HEK293 (cell line): ENCODE measurements at regions not wholly inside any gene's neighbourhood (a gene's known extent, or its start where the extent isn't known, plus 50 kb on each side); places are given as distances from the start of the nearest gene placed in this dataset.

Experiments
- CTCF ChIA-PET: fragments of 350-600 bp; formaldehyde crosslinking; extraction: SDS; loops from one replicate; lab custom pipeline; 2021; ENCODE audit warnings: antibody characterized with exemption; lab: Yijun Ruan, JAX
- POLR2A ChIA-PET: fragments of 300-600 bp; formaldehyde crosslinking; extraction: SDS; loops from one replicate; lab custom pipeline; 2020; ENCODE audit warnings: antibody characterized with exemption, inconsistent platforms; lab: Yijun Ruan, JAX
- H3K27ac ChIP-seq: fragments of 200-500 bp; sonication (Bioruptor generic); 2 replicates; pipeline ENCODE4 v1.5.1; 2014; ENCODE audit warnings: low read depth, low read length, control low read depth, inconsistent platforms; ENCODE audit errors: extremely low read depth
- H3K36me3 ChIP-seq, 2 experiments: fragments of 200-500 bp in 1 of 2; sonication (Bioruptor generic) in 1 of 2; 1 replicate in 1 of 2; 2 replicates in 1 of 2; pipeline ENCODE4 v1.5.1; 2014 to 2017; ENCODE audit warnings: inconsistent platforms in 2 of 2, low read length in 2 of 2; ENCODE audit not compliant: control insufficient read depth in 2 of 2, insufficient read depth in 1 of 2
- H3K4me1 ChIP-seq: fragments of 200-500 bp; sonication (Bioruptor generic); 2 replicates; pipeline ENCODE4 v1.5.1; 2014; ENCODE audit warnings: mild to moderate bottlenecking, low read length, inconsistent platforms; ENCODE audit not compliant: control insufficient read depth, insufficient read depth
- H3K4me3 ChIP-seq: 2 replicates; pipeline ENCODE4 v1.5.1; 2011; ENCODE audit warnings: low read depth, mild to moderate bottlenecking, control low read depth, low read length, moderate library complexity
- H3K9me3 ChIP-seq: fragments of 200-500 bp; sonication (Bioruptor generic); 2 replicates; pipeline ENCODE4 v1.5.1; 2014; ENCODE audit warnings: low read depth, low read length, inconsistent platforms; ENCODE audit not compliant: control insufficient read depth, insufficient read depth
- GLI2 ChIP-seq: fragments of 450-650 bp; formaldehyde crosslinking; IDR thresholded peaks from 2 replicates; pipeline ENCODE4; 2017; ENCODE audit warnings: missing biosample characterization, missing genetic modification characterization, low read depth, borderline replicate concordance
- GLI4 ChIP-seq: fragments of 450-650 bp; formaldehyde crosslinking; IDR thresholded peaks from 2 replicates; pipeline ENCODE4 v1.5.1; 2016; ENCODE audit warnings: missing biosample characterization, missing genetic modification characterization
- GLIS1 ChIP-seq: fragments of 450-650 bp; formaldehyde crosslinking; IDR thresholded peaks from 2 replicates; pipeline ENCODE4 v1.5.1; 2016; ENCODE audit warnings: missing biosample characterization, missing genetic modification characterization
- KLF1 ChIP-seq: fragments of 450-650 bp; formaldehyde crosslinking; IDR thresholded peaks from 2 replicates; pipeline ENCODE4 v1.5.1; 2016; ENCODE audit warnings: missing biosample characterization, missing genetic modification characterization
- MZF1 ChIP-seq: fragments of 450-650 bp; formaldehyde crosslinking; IDR thresholded peaks from 2 replicates; pipeline ENCODE4 v1.5.1; 2017; ENCODE audit warnings: missing biosample characterization, missing genetic modification characterization, borderline replicate concordance
- OSR2 ChIP-seq: fragments of 450-650 bp; formaldehyde crosslinking; IDR thresholded peaks from 2 replicates; pipeline ENCODE4 v1.5.1; 2016; ENCODE audit warnings: missing biosample characterization, missing genetic modification characterization
- SP3 ChIP-seq: fragments of 450-650 bp; formaldehyde crosslinking; IDR thresholded peaks from 2 replicates; pipeline ENCODE4 v1.5.1; 2016; ENCODE audit warnings: missing biosample characterization, missing genetic modification characterization
- ZBTB21 ChIP-seq: fragments of 450-650 bp; formaldehyde crosslinking; IDR thresholded peaks from 2 replicates; pipeline ENCODE4 v1.5.1; 2017; ENCODE audit warnings: missing biosample characterization, missing genetic modification characterization
- ZIC2 ChIP-seq: fragments of 450-650 bp; formaldehyde crosslinking; IDR thresholded peaks from 2 replicates; pipeline ENCODE4 v1.5.1; 2016; ENCODE audit warnings: missing biosample characterization, missing genetic modification characterization
- ZNF202 ChIP-seq: fragments of 450-650 bp; formaldehyde crosslinking; IDR thresholded peaks from 2 replicates; pipeline ENCODE4 v1.5.1; 2016; ENCODE audit warnings: missing biosample characterization, missing genetic modification characterization, borderline replicate concordance
- ZNF214 ChIP-seq: fragments of 450-650 bp; formaldehyde crosslinking; IDR thresholded peaks from 2 replicates; pipeline ENCODE4 v1.5.1; 2017; ENCODE audit warnings: missing biosample characterization, mild to moderate bottlenecking, missing genetic modification characterization, borderline replicate concordance
- ZNF354C ChIP-seq: fragments of 450-650 bp; formaldehyde crosslinking; IDR thresholded peaks from 2 replicates; pipeline ENCODE4 v1.5.1; 2016; ENCODE audit warnings: missing biosample characterization, missing genetic modification characterization, low read depth, borderline replicate concordance
- ZNF510 ChIP-seq: fragments of 450-650 bp; formaldehyde crosslinking; IDR thresholded peaks from 2 replicates; pipeline ENCODE4 v1.5.1; 2018; ENCODE audit warnings: mild to moderate bottlenecking, missing genetic modification characterization, missing biosample characterization; ENCODE audit not compliant: insufficient replicate concordance
- ZNF571 ChIP-seq: fragments of 450-650 bp; formaldehyde crosslinking; IDR thresholded peaks from 2 replicates; pipeline ENCODE4 v1.5.0; 2017; ENCODE audit warnings: missing biosample characterization, missing genetic modification characterization
- ZNF621 ChIP-seq: fragments of 450-650 bp; formaldehyde crosslinking; IDR thresholded peaks from 2 replicates; pipeline ENCODE4 v1.5.1; 2017; ENCODE audit warnings: missing biosample characterization, missing genetic modification characterization
- ZNF624 ChIP-seq: fragments of 450-650 bp; formaldehyde crosslinking; IDR thresholded peaks from 2 replicates; pipeline ENCODE4 v1.5.1; 2017; ENCODE audit warnings: missing biosample characterization, missing genetic modification characterization
- ZNF660 ChIP-seq: fragments of 450-650 bp; IDR thresholded peaks from 2 replicates; pipeline ENCODE4 v1.5.1; 2018; ENCODE audit warnings: missing biosample characterization, mild to moderate bottlenecking, missing genetic modification characterization
- TF ChIP-seq, protein P1 (sequence below): fragments of 450-650 bp; formaldehyde crosslinking; IDR thresholded peaks from 2 replicates; pipeline ENCODE4 v1.5.1; 2016; ENCODE audit warnings: missing biosample characterization, missing genetic modification characterization, borderline replicate concordance
- TF ChIP-seq, protein P2 (sequence below): fragments of 450-650 bp; formaldehyde crosslinking; conservative IDR thresholded peaks from 2 replicates; pipeline ENCODE4 v1.5.1; 2016; ENCODE audit warnings: low read depth, missing biosample characterization, missing genetic modification characterization
- TF ChIP-seq, protein P3 (sequence below): fragments of 450-650 bp; formaldehyde crosslinking; IDR thresholded peaks from 2 replicates; pipeline ENCODE4 v1.5.1; 2017; ENCODE audit warnings: missing biosample characterization, mild to moderate bottlenecking, missing genetic modification characterization, moderate library complexity
- TF ChIP-seq, protein P4 (sequence below): fragments of 450-650 bp; formaldehyde crosslinking; IDR thresholded peaks from 2 replicates; pipeline ENCODE4 v1.5.1; 2016; ENCODE audit warnings: missing biosample characterization, missing genetic modification characterization
- TF ChIP-seq, protein P5 (sequence below): fragments of 450-650 bp; formaldehyde crosslinking; IDR thresholded peaks from 2 replicates; pipeline ENCODE4; 2016; ENCODE audit warnings: missing biosample characterization, missing genetic modification characterization

DNA sequence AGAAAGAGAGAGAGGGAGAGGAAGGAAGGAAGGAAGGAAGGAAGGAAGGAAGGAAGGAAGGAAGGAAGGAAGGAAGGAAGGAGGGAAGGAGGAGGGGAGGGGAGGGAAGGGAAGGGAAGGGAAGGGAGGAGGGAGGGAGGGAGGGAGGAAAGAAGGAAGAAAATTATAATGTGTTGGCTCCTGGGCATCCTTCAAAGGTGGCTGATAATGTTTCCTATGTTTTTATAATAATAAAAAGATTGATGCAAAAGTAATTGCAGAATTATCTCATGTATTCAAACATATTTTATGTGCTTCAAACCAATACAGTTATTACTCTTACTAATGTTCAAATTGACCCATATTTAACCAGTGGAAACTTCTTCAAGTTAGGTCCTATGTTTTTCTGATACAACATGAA is 260.9 kb downstream of the LNPK start (continued):
- TF ChIP-seq ZNF510 (tag by site-specific recombination) (no peak), ZBTB21 (tag by site-specific recombination) (no peak), ZIC2 (tag by site-specific recombination) (no peak), ZNF202 (tag by site-specific recombination) (no peak), GLIS1 (tag by site-specific recombination) (no peak), ZNF354C (no peak), GLI4 (tag by site-specific recombination) (no peak), GLI2 (tag by site-specific recombination) (no peak), KLF1 (tag by site-specific recombination) (no peak)

DNA sequence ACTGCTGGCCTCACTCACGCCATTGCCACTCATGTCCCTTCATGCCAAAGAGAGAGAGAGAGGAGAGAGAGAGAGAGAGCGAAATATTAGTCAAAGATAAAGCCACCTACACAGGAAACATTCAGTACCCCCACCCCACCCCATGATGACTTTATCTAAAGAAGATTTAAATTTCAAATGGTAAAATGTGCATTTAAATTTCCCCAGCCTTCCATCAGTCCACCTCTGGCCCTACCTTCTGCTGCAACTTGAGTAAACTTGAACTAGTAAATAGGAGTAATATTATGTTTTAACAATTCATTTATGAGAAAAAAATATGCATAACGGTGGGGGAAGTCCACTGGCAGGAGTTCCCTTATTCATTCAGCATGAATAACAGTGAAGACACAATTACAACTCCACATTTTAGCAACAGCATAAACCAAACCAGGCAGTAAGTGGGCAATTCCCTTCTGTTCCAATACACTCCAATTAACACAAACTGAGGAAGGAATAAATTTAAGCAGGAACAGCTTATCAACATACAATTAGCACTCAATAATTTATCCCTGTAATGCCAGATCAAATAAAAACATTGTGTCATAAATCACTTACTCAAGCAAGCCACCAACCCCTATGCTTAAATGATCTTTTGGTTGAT is 264.2 kb downstream of the LNPK start:
- Histone ChIP-seq H3K4me1 (no peaks in the 10 kb centered on the region), H3K9me3 (no peaks in the 10 kb centered on the region), H3K36me3 (no peaks in the 10 kb centered on the region), H3K4me3 (no peak overlapping the region), H3K27ac (no peak overlapping the region)
- TF ChIP-seq ZIC2 (tag by site-specific recombination), result no peak
- no peak for TF ChIP-seq ZNF571 (tag by site-specific recombination)
- TF ChIP-seq SP3 (tag by site-specific recombination), result no peak
- no peak for TF ChIP-seq ZNF214 (tag by site-specific recombination)
- TF ChIP-seq, protein P1, sequence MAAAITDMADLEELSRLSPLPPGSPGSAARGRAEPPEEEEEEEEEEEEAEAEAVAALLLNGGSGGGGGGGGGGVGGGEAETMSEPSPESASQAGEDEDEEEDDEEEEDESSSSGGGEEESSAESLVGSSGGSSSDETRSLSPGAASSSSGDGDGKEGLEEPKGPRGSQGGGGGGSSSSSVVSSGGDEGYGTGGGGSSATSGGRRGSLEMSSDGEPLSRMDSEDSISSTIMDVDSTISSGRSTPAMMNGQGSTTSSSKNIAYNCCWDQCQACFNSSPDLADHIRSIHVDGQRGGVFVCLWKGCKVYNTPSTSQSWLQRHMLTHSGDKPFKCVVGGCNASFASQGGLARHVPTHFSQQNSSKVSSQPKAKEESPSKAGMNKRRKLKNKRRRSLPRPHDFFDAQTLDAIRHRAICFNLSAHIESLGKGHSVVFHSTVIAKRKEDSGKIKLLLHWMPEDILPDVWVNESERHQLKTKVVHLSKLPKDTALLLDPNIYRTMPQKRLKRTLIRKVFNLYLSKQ, result no peak
- TF ChIP-seq, protein P2, sequence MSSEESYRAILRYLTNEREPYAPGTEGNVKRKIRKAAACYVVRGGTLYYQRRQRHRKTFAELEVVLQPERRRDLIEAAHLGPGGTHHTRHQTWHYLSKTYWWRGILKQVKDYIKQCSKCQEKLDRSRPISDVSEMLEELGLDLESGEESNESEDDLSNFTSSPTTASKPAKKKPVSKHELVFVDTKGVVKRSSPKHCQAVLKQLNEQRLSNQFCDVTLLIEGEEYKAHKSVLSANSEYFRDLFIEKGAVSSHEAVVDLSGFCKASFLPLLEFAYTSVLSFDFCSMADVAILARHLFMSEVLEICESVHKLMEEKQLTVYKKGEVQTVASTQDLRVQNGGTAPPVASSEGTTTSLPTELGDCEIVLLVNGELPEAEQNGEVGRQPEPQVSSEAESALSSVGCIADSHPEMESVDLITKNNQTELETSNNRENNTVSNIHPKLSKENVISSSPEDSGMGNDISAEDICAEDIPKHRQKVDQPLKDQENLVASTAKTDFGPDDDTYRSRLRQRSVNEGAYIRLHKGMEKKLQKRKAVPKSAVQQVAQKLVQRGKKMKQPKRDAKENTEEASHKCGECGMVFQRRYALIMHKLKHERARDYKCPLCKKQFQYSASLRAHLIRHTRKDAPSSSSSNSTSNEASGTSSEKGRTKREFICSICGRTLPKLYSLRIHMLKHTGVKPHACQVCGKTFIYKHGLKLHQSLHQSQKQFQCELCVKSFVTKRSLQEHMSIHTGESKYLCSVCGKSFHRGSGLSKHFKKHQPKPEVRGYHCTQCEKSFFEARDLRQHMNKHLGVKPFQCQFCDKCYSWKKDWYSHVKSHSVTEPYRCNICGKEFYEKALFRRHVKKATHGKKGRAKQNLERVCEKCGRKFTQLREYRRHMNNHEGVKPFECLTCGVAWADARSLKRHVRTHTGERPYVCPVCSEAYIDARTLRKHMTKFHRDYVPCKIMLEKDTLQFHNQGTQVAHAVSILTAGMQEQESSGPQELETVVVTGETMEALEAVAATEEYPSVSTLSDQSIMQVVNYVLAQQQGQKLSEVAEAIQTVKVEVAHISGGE (tag by site-specific recombination), result no peak
- TF ChIP-seq ZNF660, result no peak
- TF ChIP-seq, protein P3, sequence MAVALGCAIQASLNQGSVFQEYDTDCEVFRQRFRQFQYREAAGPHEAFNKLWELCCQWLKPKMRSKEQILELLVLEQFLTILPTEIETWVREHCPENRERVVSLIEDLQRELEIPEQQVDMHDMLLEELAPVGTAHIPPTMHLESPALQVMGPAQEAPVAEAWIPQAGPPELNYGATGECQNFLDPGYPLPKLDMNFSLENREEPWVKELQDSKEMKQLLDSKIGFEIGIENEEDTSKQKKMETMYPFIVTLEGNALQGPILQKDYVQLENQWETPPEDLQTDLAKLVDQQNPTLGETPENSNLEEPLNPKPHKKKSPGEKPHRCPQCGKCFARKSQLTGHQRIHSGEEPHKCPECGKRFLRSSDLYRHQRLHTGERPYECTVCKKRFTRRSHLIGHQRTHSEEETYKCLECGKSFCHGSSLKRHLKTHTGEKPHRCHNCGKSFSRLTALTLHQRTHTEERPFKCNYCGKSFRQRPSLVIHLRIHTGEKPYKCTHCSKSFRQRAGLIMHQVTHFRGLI (tag by site-specific recombination), result no peak
- no peak for TF ChIP-seq ZNF621 (tag by site-specific recombination)
- TF ChIP-seq MZF1 (tag by site-specific recombination), result no peak
- ChIA-PET CTCF (no interaction called here), POLR2A (no interaction called here)

DNA sequence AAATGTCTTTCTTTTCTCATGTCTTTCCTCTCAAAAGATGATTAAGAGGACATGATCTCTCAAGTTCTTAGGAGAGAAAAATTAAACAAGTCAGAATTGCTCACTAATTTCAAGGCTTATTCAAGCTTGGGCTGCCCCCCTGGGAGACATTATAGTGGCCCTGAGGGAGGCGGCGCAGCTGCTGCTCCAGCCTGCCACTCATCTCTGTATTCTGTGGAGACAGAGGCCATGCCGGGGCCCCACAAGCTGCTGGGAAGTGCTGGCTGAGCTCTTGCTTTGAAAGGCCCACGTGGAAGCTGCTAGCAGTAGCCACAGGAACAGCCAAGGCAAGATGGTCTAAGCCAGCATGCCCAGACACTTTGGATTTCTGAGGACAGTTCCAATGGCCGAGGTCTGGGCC is 267.4 kb downstream of the LNPK start:
- Histone ChIP-seq H3K27ac (no peak overlapping the region), H3K4me1 (no peaks in the 10 kb centered on the region)
- POLR2A ChIA-PET, result no interaction called here
- no peak for TF ChIP-seq OSR2 (tag by site-specific recombination)
- TF ChIP-seq ZNF624 (tag by site-specific recombination), result no peak
- TF ChIP-seq, protein P4, sequence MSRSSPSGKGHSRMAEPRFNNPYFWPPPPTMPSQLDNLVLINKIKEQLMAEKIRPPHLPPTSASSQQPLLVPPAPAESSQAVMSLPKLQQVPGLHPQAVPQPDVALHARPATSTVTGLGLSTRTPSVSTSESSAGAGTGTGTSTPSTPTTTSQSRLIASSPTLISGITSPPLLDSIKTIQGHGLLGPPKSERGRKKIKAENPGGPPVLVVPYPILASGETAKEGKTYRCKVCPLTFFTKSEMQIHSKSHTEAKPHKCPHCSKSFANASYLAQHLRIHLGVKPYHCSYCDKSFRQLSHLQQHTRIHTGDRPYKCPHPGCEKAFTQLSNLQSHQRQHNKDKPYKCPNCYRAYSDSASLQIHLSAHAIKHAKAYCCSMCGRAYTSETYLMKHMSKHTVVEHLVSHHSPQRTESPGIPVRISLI (tag by site-specific recombination), result no peak
- TF ChIP-seq, protein P5, sequence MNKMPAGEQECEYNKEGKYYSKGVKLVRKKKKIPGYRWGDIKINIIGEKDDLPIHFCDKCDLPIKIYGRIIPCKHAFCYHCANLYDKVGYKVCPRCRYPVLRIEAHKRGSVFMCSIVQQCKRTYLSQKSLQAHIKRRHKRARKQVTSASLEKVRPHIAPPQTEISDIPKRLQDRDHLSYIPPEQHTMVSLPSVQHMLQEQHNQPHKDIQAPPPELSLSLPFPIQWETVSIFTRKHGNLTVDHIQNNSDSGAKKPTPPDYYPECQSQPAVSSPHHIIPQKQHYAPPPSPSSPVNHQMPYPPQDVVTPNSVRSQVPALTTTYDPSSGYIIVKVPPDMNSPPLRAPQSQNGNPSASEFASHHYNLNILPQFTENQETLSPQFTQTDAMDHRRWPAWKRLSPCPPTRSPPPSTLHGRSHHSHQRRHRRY (tag by site-specific recombination), result no peak

More for the DNA sequence above, 267.4 kb downstream of the LNPK start:
- no peaks in the 10 kb centered on the region for H3K9me3 ChIP-seq
- H3K36me3 ChIP-seq, result no peaks in the 10 kb centered on the region
- CTCF ChIA-PET, result no interaction called here
- no peak overlapping the region for H3K4me3 ChIP-seq
